ENCODE measurements at regions not wholly inside any gene's neighbourhood (a gene's known extent, or its start where the extent isn't known, plus 50 kb on each side); places are given as distances from the start of the nearest gene placed in this dataset.

GRCh38 chr4:23741681-23742191 lies 148.1 kb downstream of the PPARGC1A start:
- DNase-seq (ENCODE audit: low spot score): no peak

- DNase-seq (ENCODE audit: low spot score): peak; percentile 97
These were observed 152.3 kb downstream of the PPARGC1A start for GRCh38 chr4:23737571-23737970.

GRCh38 chr4:23736466-23736865 lies 153.4 kb downstream of the PPARGC1A start:
- peak; percentile 93 for DNase-seq (ENCODE audit: low spot score)

- DNase-seq (ENCODE audit: low spot score): peak; percentile 89
These were observed 155.8 kb downstream of the PPARGC1A start for GRCh38 chr4:23734000-23734399.

GRCh38 chr4:23733476-23733875 lies 156.4 kb downstream of the PPARGC1A start:
- DNase-seq (ENCODE audit: low spot score): peak; percentile 76

GRCh38 chr4:23730998-23731397 lies 158.8 kb downstream of the PPARGC1A start:
- no peak for DNase-seq (ENCODE audit: low spot score)

- DNase-seq (ENCODE audit: low spot score): peak; percentile 65
These were observed 160.9 kb downstream of the PPARGC1A start for GRCh38 chr4:23728971-23729370.

- DNase-seq (ENCODE audit: low spot score): peak; percentile 100
These were observed 161.5 kb downstream of the PPARGC1A start for GRCh38 chr4:23728393-23728792.

- DNase-seq (ENCODE audit: low spot score): peak; percentile 48
These were observed 169.3 kb downstream of the PPARGC1A start for GRCh38 chr4:23720556-23720955.

- DNase-seq (ENCODE audit: low spot score): no peak
These were observed 171.4 kb downstream of the PPARGC1A start for GRCh38 chr4:23718435-23718834.

GRCh38 chr4:23717528-23718248 lies 172.2 kb downstream of the PPARGC1A start:
- peak; percentile 52 for DNase-seq (ENCODE audit: low spot score)

GRCh38 chr4:23710298-23710697 lies 179.5 kb downstream of the PPARGC1A start:
- peak; percentile 24 for DNase-seq (ENCODE audit: low spot score)

GRCh38 chr4:23707652-23708026 lies 182.2 kb downstream of the PPARGC1A start:
- DNase-seq (ENCODE audit: low spot score): no peak

GRCh38 chr4:23706972-23707651 lies 182.7 kb downstream of the PPARGC1A start:
- DNase-seq (ENCODE audit: low spot score): peak; percentile 87

- DNase-seq (ENCODE audit: low spot score): no peak
These were observed 189.7 kb downstream of the PPARGC1A start for GRCh38 chr4:23700197-23700596.

- DNase-seq (ENCODE audit: low spot score): no peak
These were observed 192.1 kb downstream of the PPARGC1A start for GRCh38 chr4:23697722-23698121.

- no peak for DNase-seq (ENCODE audit: low spot score)
These were observed 192.8 kb downstream of the PPARGC1A start for GRCh38 chr4:23697001-23697528.

- DNase-seq (ENCODE audit: low spot score): no peak
These were observed 203.5 kb downstream of the PPARGC1A start for GRCh38 chr4:23686169-23686897.

GRCh38 chr4:23685471-23685870 lies 204.4 kb downstream of the PPARGC1A start:
- DNase-seq (ENCODE audit: low spot score): peak; percentile 50

- peak; percentile 68 for DNase-seq (ENCODE audit: low spot score)
These were observed 209.0 kb downstream of the PPARGC1A start for GRCh38 chr4:23680671-23681518.

GRCh38 chr4:23674694-23675093 lies 215.2 kb downstream of the PPARGC1A start:
- DNase-seq (ENCODE audit: low spot score): no peak
